HG03520 (cell line): ENCODE measurements at regions not wholly inside any gene's neighbourhood (a gene's known extent, or its start where the extent isn't known, plus 50 kb on each side); places are given as distances from the start of the nearest gene placed in this dataset.

Source experiments
- ATAC-seq: cut with Tn5 transposase; IDR thresholded peaks from one replicate; pipeline ENCODE4 v1.9.1; 2021; ENCODE audit warnings: mild to moderate bottlenecking, moderate library complexity; ENCODE audit not compliant: unreplicated experiment

DNA sequence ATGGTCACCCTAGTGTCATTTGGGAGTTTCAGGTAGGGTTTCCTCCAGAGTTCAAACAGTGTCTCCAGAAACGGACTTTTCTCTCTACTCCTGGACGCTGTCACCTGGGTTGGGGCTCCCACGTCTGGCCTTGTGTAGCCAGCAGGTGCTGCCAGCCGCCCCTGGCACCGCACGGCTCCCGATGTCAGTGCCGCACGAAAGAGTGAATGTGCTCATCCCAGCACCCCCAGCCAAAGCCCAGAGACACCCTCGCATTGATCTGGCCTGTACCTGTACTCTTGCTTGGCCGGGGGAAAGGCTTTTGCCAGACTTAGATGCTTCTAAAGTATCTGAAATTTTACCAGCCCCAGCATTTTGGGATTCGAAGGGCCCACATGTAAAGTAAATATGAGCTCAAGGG lies 351.9 kb downstream of the C16orf95 start:
- no peak for ATAC-seq

GRCh38 chr16:86965840-86966550 lies 351.2 kb downstream of the C16orf95 start:
- ATAC-seq, result no peak

DNA sequence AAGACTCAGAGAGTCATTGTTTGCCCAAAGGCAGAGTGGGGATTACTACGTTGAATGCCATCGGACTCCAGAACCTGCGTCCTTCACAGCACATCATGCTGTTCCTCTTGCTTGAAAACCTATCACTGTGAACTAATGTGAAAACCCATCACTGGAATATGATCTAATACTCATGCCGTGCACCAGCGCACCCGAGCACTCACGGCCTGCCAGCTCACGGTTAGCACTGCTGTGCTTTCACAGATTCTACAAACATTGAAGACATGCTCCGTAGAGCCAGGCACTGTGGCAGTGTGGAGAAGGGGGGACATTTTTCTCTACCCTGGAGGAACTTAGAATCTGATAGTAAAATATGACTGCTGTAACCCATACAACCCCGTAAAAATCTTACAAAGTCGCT lies 350.4 kb downstream of the C16orf95 start:
- ATAC-seq, result no peak

DNA sequence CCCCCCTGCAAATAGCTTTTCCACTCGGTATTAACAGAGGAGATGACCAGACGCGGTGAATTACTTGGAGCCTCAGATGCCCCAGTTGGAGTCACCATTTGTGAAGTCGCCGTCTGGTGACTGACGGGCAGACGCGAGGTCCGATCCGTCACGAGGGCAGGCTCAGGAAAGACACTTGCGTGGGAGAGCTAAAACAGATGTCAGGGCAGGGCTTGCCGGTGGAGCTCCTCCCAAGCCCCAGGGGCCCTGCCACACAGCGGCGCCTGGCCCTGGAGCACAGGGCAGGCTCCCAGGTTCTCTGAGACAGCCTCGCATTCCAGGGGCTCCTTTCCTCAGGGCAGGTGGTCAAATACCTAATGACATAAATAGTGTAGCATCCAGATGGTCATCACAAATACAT lies 348.3 kb downstream of the C16orf95 start:
- no peak for ATAC-seq

- ATAC-seq, result no peak
Observed at GRCh38 chr16:86969716-86970115, 347.5 kb downstream of the C16orf95 start.

GRCh38 chr16:86970279-86970678 lies 346.9 kb downstream of the C16orf95 start:
- no peak for ATAC-seq

DNA sequence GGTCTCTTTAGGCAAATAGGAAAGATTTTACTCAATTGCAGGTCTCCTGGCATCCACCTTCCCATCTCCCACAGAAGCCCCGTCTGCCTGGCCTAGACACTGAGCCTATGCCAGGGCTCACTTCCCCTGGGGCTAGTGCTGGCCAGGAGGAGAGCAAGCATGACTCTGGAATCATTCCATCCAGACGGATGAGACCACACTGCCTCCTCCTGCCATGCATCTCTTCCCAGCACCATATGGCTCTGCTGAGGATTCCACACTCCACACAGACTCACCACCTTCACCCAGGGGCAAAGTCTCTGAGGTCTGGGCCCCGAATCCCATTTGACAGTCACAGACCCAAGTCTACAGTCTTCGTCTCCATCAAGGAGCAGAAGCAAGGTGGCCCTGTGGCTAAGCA lies 346.5 kb downstream of the C16orf95 start:
- ATAC-seq, result no peak

GRCh38 chr16:86971251-86971650 lies 345.9 kb downstream of the C16orf95 start:
- ATAC-seq, result no peak

DNA sequence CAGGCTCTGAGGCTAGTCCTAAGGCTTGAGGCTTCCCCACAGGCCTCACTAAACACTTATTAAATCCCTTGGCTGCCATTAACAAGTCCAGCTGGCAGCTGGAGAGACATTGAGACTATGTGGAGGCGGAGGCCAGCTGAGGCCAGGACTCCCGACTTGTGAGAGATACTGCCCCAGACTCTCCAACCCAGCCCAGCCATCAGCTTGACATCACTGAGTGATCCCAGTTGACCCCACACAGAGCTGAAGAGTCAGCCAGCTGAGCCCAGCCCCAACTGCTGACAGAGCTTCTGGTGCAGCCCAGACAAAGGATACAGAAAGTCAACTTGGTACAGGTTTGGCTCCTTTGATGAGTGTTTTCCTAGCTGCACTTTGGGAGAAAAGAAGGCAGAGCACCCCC lies 343.1 kb downstream of the C16orf95 start:
- ATAC-seq, result no peak

DNA sequence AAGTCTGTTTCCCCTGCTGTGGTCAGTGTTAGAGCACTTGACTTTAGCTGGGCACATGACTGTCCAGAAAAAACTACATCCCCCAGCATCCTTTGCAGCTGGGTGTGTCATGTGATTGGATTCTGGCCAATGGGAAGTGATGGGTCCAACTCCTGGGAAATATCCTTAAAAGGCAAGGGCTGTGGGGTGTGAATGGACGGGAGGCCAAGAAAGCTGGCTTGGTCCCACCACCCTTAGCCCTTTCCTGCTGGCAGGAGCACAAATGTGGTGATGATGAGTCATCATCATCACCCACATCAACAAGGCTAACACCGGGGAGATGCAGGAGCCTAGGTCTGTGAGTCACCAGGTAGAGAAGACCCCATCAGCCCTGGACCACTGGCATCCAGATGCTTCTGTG lies 341.7 kb downstream of the C16orf95 start:
- no peak for ATAC-seq

GRCh38 chr16:86977076-86977676 lies 340.0 kb downstream of the C16orf95 start:
- no peak for ATAC-seq

GRCh38 chr16:86978445-86979030 lies 338.7 kb downstream of the C16orf95 start:
- ATAC-seq, result no peak

DNA sequence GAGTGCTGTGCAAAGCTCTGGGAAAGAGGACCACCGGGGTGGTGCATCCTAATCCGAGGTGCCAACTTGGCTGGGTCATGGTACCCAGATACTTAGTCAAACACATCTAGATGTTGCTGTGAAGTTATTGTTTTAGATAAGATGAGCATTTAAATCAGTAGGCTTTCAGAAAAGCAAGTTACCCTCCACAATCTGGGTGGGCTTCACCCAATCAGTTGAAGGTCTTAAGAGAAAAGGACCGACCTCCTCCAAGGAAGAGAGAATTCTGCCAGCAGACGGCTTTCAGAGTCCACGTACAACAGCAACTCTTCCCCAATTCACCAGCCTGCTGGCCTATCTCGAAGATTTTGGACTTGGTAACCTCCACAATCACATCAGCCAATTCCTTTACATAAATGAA lies 338.1 kb downstream of the C16orf95 start:
- ATAC-seq, result no peak

DNA sequence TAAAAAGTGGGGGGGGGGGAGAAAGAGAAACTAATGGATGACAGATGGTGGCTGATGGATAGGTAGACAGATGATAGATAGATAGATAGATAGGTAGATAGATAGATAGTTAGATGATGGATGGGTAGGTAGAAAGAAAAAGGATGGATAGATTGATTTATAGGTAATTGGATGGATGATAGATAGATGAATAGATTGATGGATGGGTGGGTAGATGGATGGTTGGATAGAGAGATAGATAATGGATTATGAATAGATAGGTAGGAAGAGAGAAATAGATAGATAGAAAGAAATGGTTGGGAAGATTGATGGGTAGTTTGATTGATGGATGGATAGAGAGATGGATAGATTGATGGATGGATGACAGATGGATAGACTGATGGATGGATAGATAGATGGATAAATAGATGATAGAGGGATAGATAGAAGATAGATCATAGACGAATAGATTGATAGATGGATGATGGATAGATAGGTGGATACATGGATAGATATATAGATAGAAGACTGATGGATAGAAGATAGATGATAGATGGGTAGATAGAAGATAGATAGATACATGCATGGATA lies 337.1 kb downstream of the C16orf95 start:
- ATAC-seq, result no peak

GRCh38 chr16:86980644-86981043 lies 336.5 kb downstream of the C16orf95 start:
- no peak for ATAC-seq

GRCh38 chr16:86982347-86982596 lies 334.9 kb downstream of the C16orf95 start:
- ATAC-seq, result no peak

GRCh38 chr16:86982912-86983311 lies 334.3 kb downstream of the C16orf95 start:
- ATAC-seq, result no peak

DNA sequence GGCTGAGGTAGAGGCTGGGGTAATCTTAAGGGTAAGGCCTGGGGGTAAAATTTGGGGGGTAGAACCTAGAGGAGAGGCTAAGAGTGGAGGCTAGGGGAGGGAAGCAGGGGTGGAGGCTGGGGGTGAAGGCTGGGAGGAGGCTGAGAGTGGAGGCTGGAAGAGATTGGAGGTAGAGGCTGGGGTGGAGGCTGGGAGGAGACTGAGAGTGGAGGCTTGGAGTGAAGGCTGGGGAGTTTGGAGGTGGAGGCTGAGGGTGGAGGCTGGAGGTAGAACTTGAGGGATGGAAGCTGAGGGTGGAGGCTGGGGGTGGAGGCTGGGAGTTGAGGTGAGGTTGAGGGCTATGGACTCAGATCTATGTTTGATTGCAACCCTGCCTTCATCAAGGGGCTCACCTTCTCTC lies 333.6 kb downstream of the C16orf95 start:
- ATAC-seq, result no peak

- ATAC-seq, result no peak
Observed at GRCh38 chr16:86984343-86984742, 332.8 kb downstream of the C16orf95 start.

GRCh38 chr16:86984991-86985647 lies 332.1 kb downstream of the C16orf95 start:
- no peak for ATAC-seq

GRCh38 chr16:86985648-86986015 lies 331.6 kb downstream of the C16orf95 start:
- no peak for ATAC-seq

DNA sequence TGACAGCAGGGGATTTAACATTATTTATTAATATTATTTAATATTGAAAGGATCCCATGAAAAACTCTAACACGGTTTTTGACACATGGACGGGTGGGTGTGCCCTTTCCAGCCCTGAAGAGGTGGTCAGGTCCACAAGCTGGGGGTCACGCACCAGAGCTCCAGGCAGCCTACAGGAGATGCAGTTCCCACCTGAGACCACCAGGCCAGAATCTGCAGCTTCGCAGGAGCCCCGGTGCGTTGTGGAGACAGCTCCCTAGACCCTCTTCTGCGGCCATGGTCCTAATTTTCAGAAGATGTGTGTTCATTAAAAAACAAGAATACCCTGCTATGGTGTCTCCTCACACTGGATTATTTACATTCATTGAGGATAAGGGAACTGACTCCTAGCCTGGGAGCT lies 331.1 kb downstream of the C16orf95 start:
- ATAC-seq, result no peak
